ENCODE measurements at regions not wholly inside any gene's neighbourhood (a gene's known extent, or its start where the extent isn't known, plus 50 kb on each side); places are given as distances from the start of the nearest gene placed in this dataset.

DNA sequence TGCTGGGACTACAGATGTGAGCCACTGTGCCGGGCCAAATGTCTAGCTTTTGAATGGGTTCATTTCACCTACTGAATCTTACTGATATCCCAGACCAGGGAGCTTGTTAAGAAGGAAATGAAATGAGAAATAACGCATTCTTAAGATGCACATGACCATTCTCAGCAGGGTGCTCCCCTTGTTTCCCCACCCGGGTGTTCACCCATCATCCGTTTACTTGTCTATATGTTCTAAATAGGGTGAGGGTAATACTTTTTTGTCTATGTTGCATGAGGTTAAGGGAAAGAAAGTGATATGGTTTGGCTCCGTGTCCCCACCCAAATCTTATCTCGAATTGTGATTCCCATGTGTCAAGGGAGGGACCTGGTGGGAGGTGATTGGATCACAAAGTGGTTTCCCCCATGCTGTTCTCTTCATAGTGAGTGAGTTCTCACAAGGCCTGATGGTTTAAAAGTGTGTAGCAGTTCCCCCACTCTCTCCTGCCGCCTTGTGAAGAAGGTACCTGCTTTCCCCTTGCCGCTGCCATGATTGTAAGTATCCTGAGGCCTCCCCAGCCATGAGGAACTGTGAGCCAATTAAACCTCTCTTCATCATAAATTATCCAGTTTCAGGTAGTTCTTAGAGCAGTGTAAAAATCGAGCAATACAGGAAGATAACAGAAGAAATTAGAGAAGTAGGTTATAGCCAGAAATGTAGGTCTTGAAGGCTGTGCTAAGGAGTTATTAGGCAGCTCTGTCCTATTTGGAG is 129.1 kb downstream of the DDX1 start:
- DNase-seq: no peak

GRCh38 chr2:15721411-15722067 is 129.9 kb downstream of the DDX1 start:
- no peak for DNase-seq

GRCh38 chr2:15722980-15723379 is 131.3 kb downstream of the DDX1 start:
- DNase-seq: no peak

DNA sequence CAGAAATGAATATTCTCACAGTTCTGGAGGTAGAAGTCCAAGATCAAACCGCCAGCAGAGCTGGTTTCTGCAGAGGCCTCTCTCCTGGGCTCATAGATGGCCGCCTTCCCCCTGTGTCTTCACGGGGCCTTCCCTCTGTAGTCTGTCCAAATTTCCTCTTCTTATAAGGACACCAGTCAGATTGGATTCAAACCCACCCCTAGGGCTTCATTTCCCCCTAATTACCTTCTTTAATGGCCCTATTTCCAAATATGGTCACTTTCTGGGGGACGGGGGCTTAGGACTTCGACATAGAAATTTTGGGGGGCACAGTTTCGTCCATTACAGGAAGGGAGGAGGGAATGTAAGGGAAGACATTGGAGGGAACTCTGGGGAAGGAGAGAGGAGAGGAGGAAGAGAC is 132.6 kb downstream of the DDX1 start:
- no peak for DNase-seq

- DNase-seq: no peak
These were observed 133.6 kb downstream of the DDX1 start for GRCh38 chr2:15725101-15725781.

DNA sequence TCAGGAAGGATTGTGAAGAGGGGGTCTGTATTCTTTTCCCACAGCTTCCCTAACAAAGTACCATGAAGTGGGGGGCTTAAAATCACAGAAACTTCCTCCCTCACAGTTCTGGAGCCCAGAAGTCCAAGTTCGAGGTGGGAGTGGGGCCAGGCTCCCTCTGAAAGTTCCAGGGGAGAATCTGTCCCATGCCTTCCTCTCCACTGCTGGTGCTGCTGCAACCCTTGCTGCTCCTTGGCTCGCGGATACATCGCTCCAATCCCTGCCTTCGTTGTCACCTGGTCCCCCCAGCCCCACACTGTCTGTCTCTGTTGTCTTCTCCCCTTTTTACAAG is 134.1 kb downstream of the DDX1 start:
- DNase-seq: no peak

DNA sequence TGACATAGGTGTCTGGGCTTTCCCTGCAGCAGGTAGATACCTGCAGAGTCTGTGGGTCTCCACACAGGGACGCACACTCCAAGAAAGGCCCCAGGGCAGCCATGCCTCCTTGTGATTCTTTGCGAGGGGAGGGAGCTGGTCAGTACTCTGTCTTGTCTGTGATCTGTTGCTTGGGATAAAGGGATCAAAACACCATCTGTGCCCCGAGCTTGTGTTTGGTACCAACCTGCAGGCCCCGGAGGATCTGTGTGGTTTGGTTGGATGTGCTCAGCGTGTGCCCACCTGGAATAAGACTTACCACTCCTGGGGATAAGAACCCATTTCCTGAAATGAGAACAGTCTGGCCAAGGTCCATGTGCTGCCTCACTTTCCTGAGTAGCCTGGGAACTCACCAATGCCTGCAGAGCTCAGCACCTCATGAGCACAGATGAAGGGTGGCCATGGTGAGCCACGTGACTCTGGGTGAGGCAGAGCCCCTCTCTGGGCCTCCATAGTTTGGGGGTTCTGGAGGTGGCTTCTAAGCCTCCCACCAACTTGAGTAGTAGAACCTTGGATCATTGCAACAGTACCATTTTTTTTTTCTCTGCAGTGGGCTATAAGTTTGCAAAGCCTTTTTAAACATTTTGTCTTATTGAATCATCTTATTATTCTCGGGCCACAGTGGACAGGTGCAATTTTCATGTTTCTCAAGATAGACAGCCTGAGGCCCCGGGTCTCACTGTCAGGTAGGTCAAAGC is 134.8 kb downstream of the DDX1 start:
- no peak for DNase-seq

DNA sequence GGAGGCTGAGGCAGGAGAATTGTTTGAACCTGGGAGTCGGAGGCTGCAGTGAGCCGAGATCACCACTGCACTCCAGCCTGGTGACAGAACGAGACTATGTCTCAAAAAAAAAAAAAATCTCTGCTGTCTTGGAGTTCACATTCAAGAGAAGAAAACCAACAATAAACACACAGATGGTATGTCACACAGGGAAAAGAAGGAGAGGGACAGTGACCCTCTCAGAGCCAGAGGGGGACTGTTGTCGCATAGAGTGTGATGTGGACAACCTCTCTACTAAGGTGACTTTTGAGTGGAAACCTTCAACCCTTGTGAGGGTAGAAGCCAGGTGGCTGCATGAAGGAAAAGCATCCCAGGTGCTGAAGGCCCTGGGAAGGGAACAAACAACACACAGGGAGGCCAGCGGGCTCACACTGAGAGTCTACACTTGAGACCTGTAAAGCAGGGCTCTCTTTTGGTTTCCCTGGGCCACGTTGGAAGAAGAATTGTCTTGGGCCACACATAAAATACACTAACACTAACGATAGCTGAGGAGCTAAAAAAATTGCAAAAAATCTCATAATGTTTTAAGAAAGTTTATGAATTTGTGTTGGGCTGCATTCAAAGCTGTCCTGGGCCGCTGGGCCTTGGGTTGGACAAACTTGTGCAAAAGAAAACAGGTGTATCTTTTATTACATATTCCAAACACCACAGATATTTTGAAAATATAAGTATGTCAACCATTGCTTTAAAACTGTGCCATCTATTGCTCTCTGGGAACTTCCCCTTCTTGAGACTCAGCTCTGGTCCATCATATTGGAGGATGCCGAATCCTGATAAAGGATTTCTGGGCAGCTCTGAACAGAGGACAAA is 136.0 kb downstream of the DDX1 start:
- DNase-seq: no peak

DNA sequence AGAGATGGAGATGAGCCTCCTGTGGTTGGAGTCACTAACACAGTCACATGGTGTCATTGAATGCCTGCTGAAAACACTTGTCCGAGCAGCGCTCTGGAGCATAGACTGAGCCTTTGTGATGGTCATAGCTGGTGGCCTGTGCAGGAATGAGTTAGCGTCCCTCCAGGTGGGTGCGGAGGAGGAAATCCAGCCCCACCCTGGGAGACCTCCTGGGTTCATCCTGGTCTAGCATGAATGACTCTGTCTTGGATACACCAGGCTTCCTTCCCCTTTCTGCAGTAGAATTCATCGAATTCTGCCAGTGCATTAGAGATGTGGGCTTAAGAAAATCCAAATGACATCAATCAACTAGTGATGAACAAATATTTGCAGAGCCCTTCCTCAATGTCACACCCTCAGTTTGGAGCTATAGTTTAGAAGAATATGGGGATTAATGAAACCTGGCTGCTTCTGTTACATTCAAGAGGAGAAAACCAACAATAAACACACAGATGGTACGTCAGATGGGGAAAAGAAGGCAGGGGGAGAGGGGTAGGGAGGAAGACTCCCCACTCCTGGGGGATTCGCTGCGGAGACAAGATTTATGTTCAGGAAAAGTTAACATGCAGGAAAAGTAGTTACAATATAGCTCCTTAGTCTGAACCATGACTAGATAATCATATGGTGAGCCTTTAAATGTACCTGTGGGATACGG is 136.7 kb downstream of the DDX1 start:
- no peak for DNase-seq

GRCh38 chr2:15729001-15729400 is 137.3 kb downstream of the DDX1 start:
- DNase-seq: no peak

GRCh38 chr2:15729709-15730544 is 138.3 kb downstream of the DDX1 start:
- peak; percentile 93 for DNase-seq

DNA sequence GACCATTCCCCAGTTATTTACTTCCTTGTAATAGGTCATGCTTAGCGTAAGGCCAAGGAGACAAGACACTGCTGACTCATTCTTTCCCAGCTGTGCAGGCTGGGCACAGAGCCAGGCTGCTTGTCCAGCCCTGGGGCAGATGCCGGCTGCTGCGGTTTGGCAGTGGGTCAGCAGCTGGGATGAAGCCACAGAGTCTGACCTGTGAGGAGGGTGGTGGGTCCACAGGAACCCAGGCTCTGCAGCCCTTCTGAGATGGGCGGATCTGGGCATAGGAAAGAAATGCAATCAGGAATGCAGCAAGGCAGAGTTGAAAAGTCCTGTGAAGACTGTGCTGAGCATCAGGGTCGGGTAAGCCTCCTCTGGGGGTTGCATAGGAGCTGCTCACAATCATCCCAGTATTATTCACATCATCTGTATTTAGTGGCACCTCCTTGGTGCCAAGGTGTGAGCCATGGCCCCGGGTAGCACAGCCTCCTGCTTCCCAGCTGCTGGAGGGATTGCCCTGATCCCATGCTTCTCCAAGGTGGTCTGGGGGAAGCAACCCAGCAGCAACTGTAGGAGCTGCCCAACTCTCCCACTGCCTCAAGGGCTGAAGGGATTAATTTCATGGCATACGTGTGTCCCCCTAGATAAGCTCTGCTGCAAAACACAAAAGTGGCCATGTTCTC is 139.0 kb downstream of the DDX1 start:
- DNase-seq: peak; percentile 79

GRCh38 chr2:15731213-15731888 is 139.7 kb downstream of the DDX1 start:
- DNase-seq: no peak

DNA sequence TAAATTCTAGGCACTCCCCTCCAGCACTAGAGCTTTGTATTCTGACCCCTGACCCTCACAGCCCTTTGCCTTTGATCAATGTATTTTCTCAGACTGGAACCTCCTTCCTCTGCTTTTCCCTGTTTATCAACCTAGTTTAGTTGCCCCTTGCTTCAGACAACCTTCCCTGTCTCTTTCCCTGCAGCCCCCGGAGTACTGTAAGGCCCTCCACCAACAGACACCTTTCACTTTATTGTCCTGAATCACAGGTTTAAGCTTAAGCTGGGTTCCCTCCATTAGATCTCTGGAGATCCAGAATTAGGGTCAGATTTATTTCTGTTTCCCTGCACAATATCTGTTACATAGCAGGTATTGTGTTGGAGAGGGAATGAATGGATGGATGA is 140.2 kb downstream of the DDX1 start:
- DNase-seq: no peak

GRCh38 chr2:15732341-15733077 is 140.8 kb downstream of the DDX1 start:
- DNase-seq: no peak

GRCh38 chr2:15733867-15734673 is 142.4 kb downstream of the DDX1 start:
- no peak for DNase-seq

GRCh38 chr2:15734674-15735483 is 143.2 kb downstream of the DDX1 start:
- DNase-seq: no peak
